Left lung (tissue), 4 donors: ENCODE measurements at regions not wholly inside any gene's neighbourhood (a gene's known extent, or its start where the extent isn't known, plus 50 kb on each side); places are given as distances from the start of the nearest gene placed in this dataset.

ENCODE experiments used
- ATAC-seq: fragments of 200-7000 bp; cut with Tn5 transposase; one replicate; pipeline ENCODE4 v1.9.1; 2020; ENCODE audit warnings: moderate library complexity
- DNase-seq, 4 donors: peaks; one replicate each; pipeline ENCODE4 v3.0.0-alpha.2; 2013 to 2020
- H3K27ac ChIP-seq, 2 donors: fragments of 200-600 bp; sonication (generic) in 1 of 2; one replicate each; pipeline versions ENCODE4 v1.5.0 to v1.8.0; 2020 to 2021
- H3K27me3 ChIP-seq, 2 donors: fragments of 200-600 bp; sonication (generic) in 1 of 2; one replicate each; pipeline versions ENCODE4 v1.5.0 to v1.8.0; 2020 to 2021
- H3K36me3 ChIP-seq, 2 donors: fragments of 200-600 bp; sonication (generic) in 1 of 2; one replicate each; pipeline versions ENCODE4 v1.5.0 to v1.8.0; 2020 to 2021
- H3K4me1 ChIP-seq, 2 donors: fragments of 200-600 bp; one replicate each; pipeline ENCODE4 v1.8.0; 2021
- H3K4me3 ChIP-seq, 2 donors: fragments of 200-600 bp; sonication (generic) in 1 of 2; one replicate each; pipeline versions ENCODE4 v1.5.0 to v1.8.0; 2020 to 2021; ENCODE audit warnings: mild to moderate bottlenecking in 1 of 2
- H3K9me3 ChIP-seq, 2 donors: fragments of 200-600 bp; sonication (generic) in 1 of 2; one replicate each; pipeline versions ENCODE4 v1.5.0 to v1.8.0; 2020 to 2021
- CTCF ChIP-seq, 2 donors: fragments of 200-600 bp; sonication (generic) in 1 of 2; IDR thresholded peaks; one replicate each; pipeline versions ENCODE4 v1.5.0 to v1.8.0; 2021; ENCODE audit warnings: antibody characterized with exemption in 2 of 2
- intact Hi-C, 2 donors: fragments of 100-400 bp; cut with DNase I; formaldehyde crosslinking; loops; one replicate each; pipeline versions ENCODE4 v1.11.2 to v1.14.2; 2022
- donor health status: DM: no; HTN: yes; CAD: no.
- donor health status: DM: no; HTN: no; CAD: no.

GRCh38 chr16:79449900-79450299, 150.6 kb downstream of the MAF start:
- H3K36me3 ChIP-seq: no peaks in the 10 kb centered on the region
- no peak overlapping the region for H3K4me3 ChIP-seq
- TF ChIP-seq CTCF (IDR thresholded peaks at IDR 0.05): no peak
- H3K4me1 ChIP-seq: peaks cover 0 to 4% of the 10 kb centered on the region in 2 donors
- H3K27ac ChIP-seq: no peak overlapping the region
- no peak for DNase-seq
- intact Hi-C loops: no loop called here
- no peaks in the 10 kb centered on the region for H3K27me3 ChIP-seq
- H3K9me3 ChIP-seq: no peaks in the 10 kb centered on the region
- ATAC-seq: no peak

GRCh38 chr16:79449067-79449769, 151.3 kb downstream of the MAF start:
- ATAC-seq: no peak
- DNase-seq: no peak
- Histone ChIP-seq H3K27me3 (no peaks in the 10 kb centered on the region), H3K4me1 (peaks cover 0 to 4% of the 10 kb centered on the region in 2 donors), H3K36me3 (no peaks in the 10 kb centered on the region), H3K4me3 (no peak overlapping the region), H3K9me3 (no peaks in the 10 kb centered on the region), H3K27ac (no peak overlapping the region)
- intact Hi-C loops: no loop called here
- TF ChIP-seq CTCF (IDR thresholded peaks at IDR 0.05): no peak

- DNase-seq: no peak
- H3K27ac ChIP-seq: no peak overlapping the region
- H3K4me1 ChIP-seq: no peaks in the 10 kb centered on the region
- no peaks in the 10 kb centered on the region for H3K36me3 ChIP-seq
- no peaks in the 10 kb centered on the region for H3K27me3 ChIP-seq
- no peak for ATAC-seq
- TF ChIP-seq CTCF (IDR thresholded peaks at IDR 0.05): no peak
- no peak overlapping the region for H3K4me3 ChIP-seq
- intact Hi-C loops: no loop called here
- no peaks in the 10 kb centered on the region for H3K9me3 ChIP-seq
These were observed 156.0 kb downstream of the MAF start for GRCh38 chr16:79444572-79444971.

- no peaks in the 10 kb centered on the region for H3K9me3 ChIP-seq
- H3K36me3 ChIP-seq: no peaks in the 10 kb centered on the region
- H3K4me3 ChIP-seq: no peak overlapping the region
- H3K4me1 ChIP-seq: peaks cover 0 to 17% of the 10 kb centered on the region in 2 donors
- peak; percentile 20 for ATAC-seq
- intact Hi-C loops: no loop called here
- DNase-seq: no peak
- TF ChIP-seq CTCF (IDR thresholded peaks at IDR 0.05): no peak
- H3K27me3 ChIP-seq: no peaks in the 10 kb centered on the region
- no peak overlapping the region for H3K27ac ChIP-seq
These were observed 160.6 kb downstream of the MAF start for GRCh38 chr16:79439901-79440300.

- peaks cover 0 to 17% of the 10 kb centered on the region in 2 donors for H3K4me1 ChIP-seq
- H3K27ac ChIP-seq: no peak overlapping the region
- intact Hi-C loops: no loop called here
- no peaks in the 10 kb centered on the region for H3K9me3 ChIP-seq
- no peak overlapping the region for H3K4me3 ChIP-seq
- H3K27me3 ChIP-seq: no peaks in the 10 kb centered on the region
- TF ChIP-seq CTCF (IDR thresholded peaks at IDR 0.05): no peak
- no peaks in the 10 kb centered on the region for H3K36me3 ChIP-seq
- ATAC-seq (peak; percentile 62), DNase-seq (no peak)
These were observed 162.5 kb downstream of the MAF start for GRCh38 chr16:79437764-79438751.
